Activated naive CD8-positive, alpha-beta T cell treated with anti-CD3 and anti-CD28 coated beads for 36 hours (primary cell): ENCODE measurements at regions not wholly inside any gene's neighbourhood (a gene's known extent, or its start where the extent isn't known, plus 50 kb on each side); places are given as distances from the start of the nearest gene placed in this dataset.

Experiments
- DNase-seq: peaks from one replicate; pipeline ENCODE4 v3.0.0; 2021
- H3K27ac Mint-ChIP-seq: one replicate; pipeline ENCODE4 v1.8.0; 2022; ENCODE audit warnings: mild to moderate bottlenecking, moderate library complexity, mixed read lengths
- H3K27me3 Mint-ChIP-seq: one replicate; pipeline ENCODE4 v1.8.0; 2022; ENCODE audit warnings: mild to moderate bottlenecking, mixed read lengths
- H3K36me3 Mint-ChIP-seq: one replicate; pipeline ENCODE4 v1.8.0; 2021; ENCODE audit warnings: mild to moderate bottlenecking, mixed read lengths
- H3K4me1 Mint-ChIP-seq: one replicate; pipeline ENCODE4 v1.8.0; 2021; ENCODE audit warnings: mixed read lengths
- H3K4me3 Mint-ChIP-seq: one replicate; pipeline ENCODE4 v1.8.0; 2022; ENCODE audit warnings: mild to moderate bottlenecking, moderate library complexity, mixed read lengths
- H3K9me3 Mint-ChIP-seq: one replicate; pipeline ENCODE4 v1.8.0; 2022; ENCODE audit warnings: mixed read lengths

GRCh38 chr12:92478692-92479091 lies 224.1 kb upstream of the PLEKHG7 start:
- Mint-ChIP-seq H3K4me1 (peaks cover 6% of the 10 kb centered on the region), H3K36me3 (no peaks in the 10 kb centered on the region), H3K27ac (no peak overlapping the region), H3K27me3 (no peaks in the 10 kb centered on the region), H3K9me3 (peaks cover 6% of the 10 kb centered on the region), H3K4me3 (no peak overlapping the region)
- no peak for DNase-seq

DNA sequence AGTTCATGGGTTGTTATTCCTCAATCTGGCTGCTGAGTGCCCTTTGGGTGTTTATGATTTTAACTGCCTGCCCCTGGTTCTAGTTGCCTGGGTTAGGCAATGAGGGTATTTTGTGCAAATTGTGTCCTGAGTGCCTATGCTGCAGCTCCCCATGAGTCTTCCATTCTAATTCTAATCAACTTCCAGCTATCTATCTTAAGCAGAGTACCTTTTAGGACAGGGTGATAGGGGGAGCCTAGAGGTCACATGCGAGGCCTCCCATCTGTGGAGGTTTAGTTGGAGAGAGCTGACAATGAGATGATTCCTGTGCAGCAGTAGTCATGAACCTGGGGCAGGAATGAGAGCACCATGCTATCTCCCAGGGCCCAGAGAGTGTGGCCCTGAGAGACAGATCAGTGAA lies 225.9 kb upstream of the PLEKHG7 start:
- Mint-ChIP-seq H3K36me3 (peaks cover 2% of the 10 kb centered on the region), H3K4me1 (peaks cover 12% of the 10 kb centered on the region), H3K27ac (no peak overlapping the region), H3K27me3 (no peaks in the 10 kb centered on the region), H3K4me3 (no peak overlapping the region), H3K9me3 (peaks cover 6% of the 10 kb centered on the region)
- no peak for DNase-seq

GRCh38 chr12:92473564-92473963 lies 229.2 kb upstream of the PLEKHG7 start:
- Mint-ChIP-seq H3K4me1 (peaks cover 32% of the 10 kb centered on the region), H3K36me3 (peaks cover 2% of the 10 kb centered on the region), H3K27me3 (no peaks in the 10 kb centered on the region), H3K4me3 (no peak overlapping the region), H3K9me3 (peaks cover 6% of the 10 kb centered on the region), H3K27ac (no peak overlapping the region)
- no peak for DNase-seq

GRCh38 chr12:92472201-92472600 lies 230.6 kb upstream of the PLEKHG7 start:
- H3K4me3 Mint-ChIP-seq, result no peak overlapping the region
- no peaks in the 10 kb centered on the region for H3K27me3 Mint-ChIP-seq
- peaks cover 8% of the 10 kb centered on the region for H3K9me3 Mint-ChIP-seq

DNA sequence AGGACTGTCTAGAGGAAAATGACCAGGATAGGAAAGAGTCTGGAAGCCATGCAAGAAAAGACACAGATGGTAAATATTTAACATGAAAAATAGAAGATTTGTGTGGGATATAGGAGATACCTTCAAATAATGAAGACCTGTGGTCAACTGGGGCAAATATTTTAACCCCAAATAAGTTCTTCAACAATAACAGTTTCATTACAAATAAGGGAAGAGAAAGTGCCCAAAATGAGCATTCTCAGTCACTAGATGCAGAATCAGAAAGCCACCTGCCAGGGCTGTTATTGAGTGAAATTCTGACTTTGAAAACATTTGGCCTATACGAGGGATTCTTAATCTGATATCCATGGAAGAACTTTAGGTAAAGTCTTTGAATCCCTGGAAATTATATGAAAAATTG lies 231.2 kb upstream of the PLEKHG7 start:
- Mint-ChIP-seq H3K36me3 (peaks cover 2% of the 10 kb centered on the region), H3K4me1 (peaks cover 43% of the 10 kb centered on the region), H3K27ac (no peak overlapping the region), H3K27me3 (no peaks in the 10 kb centered on the region), H3K4me3 (no peak overlapping the region), H3K9me3 (peaks cover 5% of the 10 kb centered on the region)
- no peak for DNase-seq

More at GRCh38 chr12:92472201-92472600, 230.6 kb upstream of the PLEKHG7 start:
- peaks cover 2% of the 10 kb centered on the region for H3K36me3 Mint-ChIP-seq
- H3K27ac Mint-ChIP-seq, result no peak overlapping the region
- no peak for DNase-seq
- H3K4me1 Mint-ChIP-seq, result peaks cover 41% of the 10 kb centered on the region

DNA sequence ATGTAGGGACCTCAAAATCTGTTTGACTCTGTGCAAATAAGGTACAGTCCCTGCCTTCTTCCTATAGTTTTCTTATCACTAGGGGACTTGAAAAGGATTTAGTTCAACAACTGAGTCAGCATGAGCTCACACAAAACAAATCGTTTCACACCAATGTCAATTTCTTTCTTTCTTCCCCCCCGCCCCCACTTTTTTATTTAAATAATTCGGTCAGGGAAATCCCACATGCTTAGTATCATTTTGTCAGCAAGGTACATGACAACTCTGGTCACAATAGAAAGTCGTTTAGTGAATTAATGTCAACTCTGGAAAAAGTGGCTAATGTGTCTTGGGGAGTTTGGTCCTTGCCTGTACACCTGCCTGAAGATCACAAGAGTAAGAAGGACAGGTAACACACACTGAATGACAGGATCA lies 232.2 kb upstream of the PLEKHG7 start:
- Mint-ChIP-seq H3K4me3 (peak overlapping the region; percentile 5), H3K27ac (peak overlapping the region; percentile 79), H3K9me3 (peaks cover 4% of the 10 kb centered on the region), H3K36me3 (peaks cover 2% of the 10 kb centered on the region), H3K27me3 (no peaks in the 10 kb centered on the region), H3K4me1 (peaks cover 43% of the 10 kb centered on the region)
- no peak for DNase-seq

- Mint-ChIP-seq H3K27me3 (no peaks in the 10 kb centered on the region), H3K9me3 (peaks cover 2% of the 10 kb centered on the region), H3K4me1 (peaks cover 44% of the 10 kb centered on the region), H3K36me3 (peaks cover 2% of the 10 kb centered on the region), H3K4me3 (no peak overlapping the region), H3K27ac (peak overlapping the region; percentile 79)
- no peak for DNase-seq
These were observed 233.0 kb upstream of the PLEKHG7 start for GRCh38 chr12:92469837-92470236.

GRCh38 chr12:92468358-92469020 lies 234.3 kb upstream of the PLEKHG7 start:
- H3K27me3 Mint-ChIP-seq, result no peaks in the 10 kb centered on the region
- H3K36me3 Mint-ChIP-seq, result peaks cover 3% of the 10 kb centered on the region
- peak overlapping the region; percentile 34 for H3K27ac Mint-ChIP-seq
- peaks cover 2% of the 10 kb centered on the region for H3K9me3 Mint-ChIP-seq
- H3K4me3 Mint-ChIP-seq, result no peak overlapping the region
- no peak for DNase-seq
- H3K4me1 Mint-ChIP-seq, result peaks cover 46% of the 10 kb centered on the region

- peaks cover 2% of the 10 kb centered on the region for H3K9me3 Mint-ChIP-seq
- DNase-seq, result no peak
- peaks cover 3% of the 10 kb centered on the region for H3K36me3 Mint-ChIP-seq
- H3K4me3 Mint-ChIP-seq, result no peak overlapping the region
- H3K27ac Mint-ChIP-seq, result no peak overlapping the region
- no peaks in the 10 kb centered on the region for H3K27me3 Mint-ChIP-seq
- H3K4me1 Mint-ChIP-seq, result peaks cover 42% of the 10 kb centered on the region
These were observed 234.9 kb upstream of the PLEKHG7 start for GRCh38 chr12:92467886-92468285.

GRCh38 chr12:92466391-92467305 lies 236.1 kb upstream of the PLEKHG7 start:
- Mint-ChIP-seq H3K36me3 (peaks cover 2% of the 10 kb centered on the region), H3K27me3 (no peaks in the 10 kb centered on the region), H3K9me3 (peaks cover 2% of the 10 kb centered on the region), H3K27ac (peak overlapping the region; percentile 5), H3K4me1 (peaks cover 49% of the 10 kb centered on the region), H3K4me3 (no peak overlapping the region)
- no peak for DNase-seq

- DNase-seq, result no peak
- Mint-ChIP-seq H3K4me1 (peaks cover 42% of the 10 kb centered on the region), H3K4me3 (no peak overlapping the region), H3K9me3 (peaks cover 2% of the 10 kb centered on the region), H3K27me3 (no peaks in the 10 kb centered on the region), H3K27ac (no peak overlapping the region), H3K36me3 (peaks cover 2% of the 10 kb centered on the region)
These were observed 236.9 kb upstream of the PLEKHG7 start for GRCh38 chr12:92465786-92466295.

DNA sequence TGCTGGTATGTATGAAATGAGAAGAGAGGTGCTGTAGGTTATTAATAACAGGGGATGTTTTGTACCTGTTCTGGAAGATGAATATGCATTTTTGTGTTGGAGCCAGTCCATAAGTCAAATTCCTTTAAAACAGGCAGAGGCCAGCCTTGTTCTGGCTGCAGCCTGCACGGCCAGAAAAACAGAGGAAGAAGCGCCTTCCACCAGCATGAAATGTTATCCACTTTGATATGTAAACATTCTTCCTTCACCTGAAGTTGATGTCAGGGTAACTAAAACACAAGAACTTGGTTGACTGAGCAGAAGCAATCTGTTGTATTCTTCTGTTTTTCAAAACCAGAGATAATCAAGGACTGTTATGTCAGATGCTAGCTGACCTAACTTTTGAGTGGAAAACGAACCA lies 237.9 kb upstream of the PLEKHG7 start:
- DNase-seq, result no peak
- H3K27me3 Mint-ChIP-seq, result no peaks in the 10 kb centered on the region
- peaks cover 2% of the 10 kb centered on the region for H3K9me3 Mint-ChIP-seq
- peaks cover 2% of the 10 kb centered on the region for H3K36me3 Mint-ChIP-seq
- H3K27ac Mint-ChIP-seq, result peak overlapping the region; percentile 35
- no peak overlapping the region for H3K4me3 Mint-ChIP-seq
- H3K4me1 Mint-ChIP-seq, result peaks cover 33% of the 10 kb centered on the region

- Mint-ChIP-seq H3K4me3 (no peak overlapping the region), H3K27ac (no peak overlapping the region), H3K36me3 (peaks cover 4% of the 10 kb centered on the region), H3K4me1 (peaks cover 25% of the 10 kb centered on the region), H3K9me3 (peaks cover 8% of the 10 kb centered on the region), H3K27me3 (no peaks in the 10 kb centered on the region)
- no peak for DNase-seq
These were observed 239.6 kb upstream of the PLEKHG7 start for GRCh38 chr12:92463171-92463570.

GRCh38 chr12:92462527-92462926 lies 240.3 kb upstream of the PLEKHG7 start:
- no peak for DNase-seq
- H3K36me3 Mint-ChIP-seq, result peaks cover 5% of the 10 kb centered on the region
- H3K4me3 Mint-ChIP-seq, result no peak overlapping the region
- H3K27ac Mint-ChIP-seq, result peak overlapping the region; percentile 47
- peaks cover 24% of the 10 kb centered on the region for H3K4me1 Mint-ChIP-seq
- peaks cover 6% of the 10 kb centered on the region for H3K9me3 Mint-ChIP-seq
- H3K27me3 Mint-ChIP-seq, result no peaks in the 10 kb centered on the region

DNA sequence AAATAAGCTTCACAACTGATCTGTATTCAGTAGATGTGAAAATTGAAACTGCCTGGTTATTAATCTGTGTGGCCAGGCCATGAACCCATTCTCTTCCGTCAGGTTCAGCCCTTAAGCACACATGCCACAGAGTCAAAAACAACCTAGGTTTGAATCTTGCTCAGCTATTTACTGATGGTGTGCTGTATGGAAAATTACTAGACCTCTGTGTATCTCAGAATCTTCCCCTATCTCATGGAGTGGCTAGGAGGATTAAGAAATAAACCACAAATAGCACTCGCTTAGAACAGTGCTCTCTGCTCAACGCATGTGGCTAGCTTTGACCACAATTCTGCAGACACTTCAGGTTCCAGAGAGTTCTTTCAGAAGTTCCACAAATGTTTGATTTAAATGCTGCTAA lies 240.7 kb upstream of the PLEKHG7 start:
- no peaks in the 10 kb centered on the region for H3K27me3 Mint-ChIP-seq
- peaks cover 21% of the 10 kb centered on the region for H3K4me1 Mint-ChIP-seq
- H3K27ac Mint-ChIP-seq, result peak overlapping the region; percentile 61
- no peak overlapping the region for H3K4me3 Mint-ChIP-seq
- peaks cover 5% of the 10 kb centered on the region for H3K36me3 Mint-ChIP-seq
- no peak for DNase-seq
- peaks cover 7% of the 10 kb centered on the region for H3K9me3 Mint-ChIP-seq
